IMR-90 (cell line): ENCODE measurements at regions not wholly inside any gene's neighbourhood (a gene's known extent, or its start where the extent isn't known, plus 50 kb on each side); places are given as distances from the start of the nearest gene placed in this dataset.

Source experiments
- ATAC-seq: fragments of 200-7000 bp; cut with Tn5 transposase; 2 replicates; pipeline ENCODE4 v1.9.1; 2020; ENCODE audit warnings: low read depth, mild to moderate bottlenecking, moderate library complexity
- BruUV-seq: library from RNA; stranded (reverse); fragments of 400-500 nt; replicated peaks from 2 replicates; lab custom pipeline; 2021; lab: Mats Ljungman, UMichigan
- CTCF ChIA-PET: fragments of 300-600 bp; formaldehyde crosslinking; extraction: SDS; loops from one replicate; lab custom pipeline; 2021; ENCODE audit warnings: antibody characterized with exemption; lab: Yijun Ruan, JAX
- POLR2A ChIA-PET: fragments of 300-600 bp; sonication (Branson Sonifier 250); formaldehyde crosslinking; loops from one replicate; lab custom pipeline; 2022; ENCODE audit warnings: antibody characterized with exemption; ENCODE audit not compliant: unreplicated experiment; lab: Charles Lee
- DNase-seq: peaks from one replicate; pipeline ENCODE4 v3.0.0; 2013
- H2AFZ ChIP-seq: replicated peaks from 2 replicates; pipeline ENCODE3; 2013; ENCODE audit warnings: low read length, mild to moderate bottlenecking; ENCODE audit not compliant: poor library complexity
- H2AK5ac ChIP-seq: 2 replicates; pipeline ENCODE4 v1.6.1; 2013; ENCODE audit warnings: low read depth, low read length, inconsistent platforms
- H2AK9ac ChIP-seq: replicated peaks from 2 replicates; pipeline ENCODE3; 2013; ENCODE audit warnings: mild to moderate bottlenecking, low read depth, low read length, moderate library complexity; ENCODE audit not compliant: poor library complexity
- H2BK120ac ChIP-seq: 2 replicates; pipeline ENCODE4 v1.6.1; 2013; ENCODE audit warnings: low read depth, low read length, inconsistent platforms
- H2BK15ac ChIP-seq: 3 replicates; pipeline ENCODE4 v1.6.1; 2013; ENCODE audit warnings: low read depth, low read length, inconsistent platforms
- H2BK20ac ChIP-seq: 2 replicates; pipeline ENCODE4 v1.6.1; 2013; ENCODE audit warnings: low read depth, mild to moderate bottlenecking, inconsistent platforms, low read length, moderate library complexity
- H2BK5ac ChIP-seq: 2 replicates; pipeline ENCODE4 v1.6.1; 2013; ENCODE audit warnings: mild to moderate bottlenecking, low read depth, low read length, inconsistent platforms; ENCODE audit not compliant: poor library complexity, severe bottlenecking
- H3K14ac ChIP-seq: replicated peaks from 2 replicates; pipeline ENCODE4 v1.6.1; 2013; ENCODE audit warnings: low read depth, low read length, inconsistent platforms
- H3K18ac ChIP-seq: 2 replicates; pipeline ENCODE4 v1.6.1; 2013; ENCODE audit warnings: low read depth, low read length, control low read depth
- H3K23ac ChIP-seq: 2 replicates; pipeline ENCODE4 v1.6.1; 2013; ENCODE audit warnings: low read depth, low read length, inconsistent platforms
- H3K27ac ChIP-seq: 2 replicates; pipeline ENCODE4 v1.5.1; 2013; ENCODE audit warnings: mild to moderate bottlenecking, control low read depth, low read length; ENCODE audit not compliant: insufficient read depth
- H3K27me3 ChIP-seq: 2 replicates; pipeline ENCODE4 v1.6.1; 2013; ENCODE audit warnings: low read length; ENCODE audit not compliant: control insufficient read depth, insufficient read depth
- H3K36me3 ChIP-seq: 2 replicates; pipeline ENCODE4 v1.6.1; 2013; ENCODE audit warnings: low read length, mixed read lengths; ENCODE audit not compliant: control insufficient read depth, insufficient read depth
- H3K4ac ChIP-seq: 2 replicates; pipeline ENCODE4 v1.6.1; 2013; ENCODE audit warnings: low read depth, low read length, inconsistent platforms
- H3K4me1 ChIP-seq: 2 replicates; pipeline ENCODE4 v1.6.1; 2013; ENCODE audit warnings: low read length, mixed read lengths; ENCODE audit not compliant: control insufficient read depth, insufficient read depth
- H3K4me2 ChIP-seq: 2 replicates; pipeline ENCODE4 v1.6.1; 2013; ENCODE audit warnings: low read depth, mild to moderate bottlenecking, control low read depth, low read length, moderate library complexity
- H3K4me3 ChIP-seq: 2 replicates; pipeline ENCODE4 v1.5.1; 2013; ENCODE audit warnings: low read depth, mild to moderate bottlenecking, control low read depth, low read length, moderate library complexity; ENCODE audit not compliant: insufficient read depth
- H3K56ac ChIP-seq: 2 replicates; pipeline ENCODE4 v1.6.1; 2013; ENCODE audit warnings: low read length, inconsistent platforms; ENCODE audit not compliant: insufficient read depth; ENCODE audit errors: extremely low read depth
- H3K79me1 ChIP-seq, 2 experiments: 2 replicates each; pipeline ENCODE4 v1.6.1; 2013; ENCODE audit warnings: low read length in 2 of 2, inconsistent platforms in 1 of 2, low read depth in 1 of 2
- H3K9ac ChIP-seq: 2 replicates; pipeline ENCODE4 v1.6.1; 2013; ENCODE audit warnings: low read depth, low read length, control low read depth
- H3K9me1 ChIP-seq: 2 replicates; pipeline ENCODE4 v1.6.1; 2013; ENCODE audit warnings: low read length, inconsistent platforms; ENCODE audit not compliant: insufficient read depth
- H3K9me3 ChIP-seq: 2 replicates; pipeline ENCODE4 v1.6.1; 2013; ENCODE audit warnings: low read length; ENCODE audit not compliant: control insufficient read depth, insufficient read depth
- H4K20me1 ChIP-seq: 2 replicates; pipeline ENCODE4 v1.6.1; 2013; ENCODE audit warnings: low read length, inconsistent platforms; ENCODE audit not compliant: insufficient read depth
- H4K5ac ChIP-seq: 2 replicates; pipeline ENCODE4 v1.6.1; 2013; ENCODE audit warnings: mild to moderate bottlenecking, low read depth, low read length, control low read depth
- H4K8ac ChIP-seq, 2 experiments: 2 replicates each; pipeline ENCODE4 v1.6.1; 2013; ENCODE audit warnings: low read depth in 2 of 2, low read length in 2 of 2, control low read depth in 1 of 2, inconsistent platforms in 1 of 2
- H4K91ac ChIP-seq: 2 replicates; pipeline ENCODE4 v1.6.1; 2013; ENCODE audit warnings: low read depth, low read length, inconsistent platforms; ENCODE audit not compliant: insufficient read depth
- BHLHE40 ChIP-seq: fragments of 150-350 bp; IDR thresholded peaks from 2 replicates; pipeline ENCODE4 v1.6.1; 2016; ENCODE audit warnings: mild to moderate bottlenecking, low read depth, low read length
- CEBPB ChIP-seq: IDR thresholded peaks from 2 replicates; pipeline ENCODE4 v1.6.1; 2012; ENCODE audit warnings: low read depth, low read length, improper control_type of control experiment
- CHD1 ChIP-seq: IDR thresholded peaks from 2 replicates; pipeline ENCODE4 v1.6.1; 2012; ENCODE audit warnings: low read depth, low read length, improper control_type of control experiment
- FOS ChIP-seq: fragments of 150-350 bp; IDR thresholded peaks from 2 replicates; pipeline ENCODE4 v1.6.1; 2016; ENCODE audit warnings: low read depth, low read length
- RCOR1 ChIP-seq: IDR thresholded peaks from 2 replicates; pipeline ENCODE4 v1.6.1; 2012; ENCODE audit warnings: mild to moderate bottlenecking, low read length, improper control_type of control experiment; ENCODE audit not compliant: insufficient replicate concordance
- SMC3 ChIP-seq: fragments of 150-350 bp; IDR thresholded peaks from 2 replicates; pipeline ENCODE4 v1.6.1; 2016; ENCODE audit warnings: low read depth, mild to moderate bottlenecking, antibody characterized with exemption, low read length, moderate library complexity
- dilution Hi-C: fragments of 300-500 bp; cut with HindIII; formaldehyde crosslinking; loops from one replicate; pipeline ENCODE4 v1.14.3; 2018; ENCODE audit warnings: low sequenced_read_pairs; ENCODE audit not compliant: unreplicated experiment
- in situ Hi-C: fragments of 300-500 bp; cut with MboI; formaldehyde crosslinking; loops from 3 replicates; pipeline ENCODE4 v1.14.3; 2019; ENCODE audit warnings: low sequenced_read_pairs, inconsistent platforms, mixed read lengths
- intact Hi-C: fragments of 100-400 bp; cut with micrococcal nuclease; formaldehyde crosslinking; loops from 2 replicates; pipeline ENCODE4 v1.10.0; 2022

DNA sequence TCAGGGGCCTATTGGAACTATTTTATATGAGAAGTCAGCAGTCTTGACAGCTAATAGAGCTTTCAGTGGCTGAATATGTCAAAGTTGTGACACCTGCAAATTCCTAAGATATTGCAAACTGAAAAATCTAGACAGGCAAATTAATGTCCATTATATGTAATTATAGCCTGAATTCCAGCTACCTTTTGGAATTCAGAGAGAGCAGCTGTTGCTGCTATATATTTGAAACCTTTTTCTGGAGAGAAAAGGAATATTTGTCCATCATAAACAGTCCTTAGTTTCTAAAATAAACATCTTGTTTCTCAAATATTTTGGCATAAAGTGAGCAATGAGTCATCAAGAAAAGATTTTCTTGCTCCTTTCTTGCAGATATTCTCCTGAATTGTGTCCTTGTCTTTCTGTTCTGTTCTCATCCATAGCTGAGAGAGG, 408.9 kb upstream of the SEMA3D start:
- H4K91ac ChIP-seq, result no peak overlapping the region
- no peak overlapping the region for H3K9ac ChIP-seq
- H3K56ac ChIP-seq, result no peak overlapping the region
- H2BK120ac ChIP-seq, result no peak overlapping the region
- dilution Hi-C loops, result no loop called here
- H4K20me1 ChIP-seq, result no peaks in the 10 kb centered on the region
- no peak overlapping the region for H3K18ac ChIP-seq
- no peak overlapping the region for H3K14ac ChIP-seq
- POLR2A ChIA-PET, result no interaction called here
- CTCF ChIA-PET, result interaction anchor here (0.8 kb wide), 1 partner anchor 1661 kb away, joined by 3 read pairs; no protein-coding TSS in a partner anchor
- no peak overlapping the region for H2BK20ac ChIP-seq
- intact Hi-C loops, result no loop called here
- no peak overlapping the region for H4K8ac ChIP-seq
- H2AK9ac ChIP-seq, result no peak overlapping the region
- in situ Hi-C loops, result no loop called here
- no peak overlapping the region for H2AK5ac ChIP-seq
- BruUV-seq, result no TSS peak
- H3K9me1 ChIP-seq, result no peaks in the 10 kb centered on the region
- H3K36me3 ChIP-seq, result no peaks in the 10 kb centered on the region
- H2BK5ac ChIP-seq, result no peak overlapping the region
- peak overlapping the region; percentile 56 for H3K4me2 ChIP-seq
- no peaks in the 10 kb centered on the region for H3K79me1 ChIP-seq
- no peak overlapping the region for H2AFZ ChIP-seq
- H3K27me3 ChIP-seq, result no peaks in the 10 kb centered on the region
- H3K4me1 ChIP-seq, result no peaks in the 10 kb centered on the region; the same call in 1 of the 2 replicates
- no peak overlapping the region for H2BK15ac ChIP-seq
- H3K4me3 ChIP-seq, result no peak overlapping the region
- no peak overlapping the region for H4K5ac ChIP-seq
- DNase-seq (peak; percentile 75), ATAC-seq (peak; percentile 88)
- no peak overlapping the region for H3K27ac ChIP-seq
- TF ChIP-seq RCOR1, result no peak
- no peak for TF ChIP-seq CEBPB
- no peak for TF ChIP-seq CHD1
- no peak for TF ChIP-seq SMC3
- no peak for TF ChIP-seq BHLHE40
- TF ChIP-seq FOS, result peak; percentile 82
- no peak overlapping the region for H3K4ac ChIP-seq
- H3K23ac ChIP-seq, result no peak overlapping the region
- no peaks in the 10 kb centered on the region for H3K9me3 ChIP-seq
